Mesendoderm (in vitro differentiated cells): ENCODE measurements at regions not wholly inside any gene's neighbourhood (a gene's known extent, or its start where the extent isn't known, plus 50 kb on each side); places are given as distances from the start of the nearest gene placed in this dataset.
"Not testable (repeated sequence)": the region's sequence is repeated elsewhere in the genome, so short reads cannot be mapped to it uniquely, and the experiment has no call there.

Experiments used
- DNase-seq: peaks from one replicate; pipeline ENCODE4 v3.0.0; 2013
- H2AK5ac ChIP-seq: 2 replicates; pipeline ENCODE4 v1.6.1; 2013; ENCODE audit warnings: low read length, inconsistent platforms
- H2BK120ac ChIP-seq: 2 replicates; pipeline ENCODE4 v1.6.1; 2013; ENCODE audit warnings: low read depth, mild to moderate bottlenecking, low read length, moderate library complexity, mixed read lengths
- H2BK15ac ChIP-seq: replicated peaks from 2 replicates; pipeline ENCODE4 v1.6.1; 2013; ENCODE audit warnings: low read depth, mild to moderate bottlenecking, moderate library complexity
- H2BK5ac ChIP-seq: 2 replicates; pipeline ENCODE4 v1.6.1; 2013; ENCODE audit warnings: low read length, inconsistent platforms
- H3K18ac ChIP-seq: 2 replicates; pipeline ENCODE4 v1.6.1; 2013; ENCODE audit warnings: mild to moderate bottlenecking, low read length, mixed read lengths
- H3K23ac ChIP-seq: one replicate; pipeline ENCODE4 v1.6.1; 2013; ENCODE audit warnings: low read length
- H3K27ac ChIP-seq: 2 replicates; pipeline ENCODE4 v1.5.1; 2013; ENCODE audit warnings: low read depth, mild to moderate bottlenecking, inconsistent platforms, low read length, moderate library complexity
- H3K27me3 ChIP-seq: 2 replicates; pipeline ENCODE4 v1.6.1; 2013; ENCODE audit warnings: low read length, control low read depth, mild to moderate bottlenecking, inconsistent platforms; ENCODE audit not compliant: insufficient read depth, poor library complexity
- H3K36me3 ChIP-seq: 2 replicates; pipeline ENCODE4 v1.6.1; 2013; ENCODE audit warnings: low read length, inconsistent platforms; ENCODE audit not compliant: control insufficient read depth, insufficient read depth
- H3K4ac ChIP-seq: one replicate; pipeline ENCODE4 v1.6.1; 2013; ENCODE audit warnings: low read depth, mild to moderate bottlenecking, low read length, moderate library complexity
- H3K4me1 ChIP-seq: 2 replicates; pipeline ENCODE4 v1.6.1; 2013; ENCODE audit warnings: low read depth, low read length, inconsistent platforms; ENCODE audit not compliant: control insufficient read depth
- H3K4me2 ChIP-seq: 2 replicates; pipeline ENCODE4 v1.6.1; 2013; ENCODE audit warnings: low read length
- H3K4me3 ChIP-seq: 2 replicates; pipeline ENCODE4 v1.5.1; 2013; ENCODE audit warnings: mild to moderate bottlenecking, low read length
- H3K56ac ChIP-seq: one replicate; pipeline ENCODE4 v1.6.1; 2013; ENCODE audit warnings: low read length
- H3K79me1 ChIP-seq: 2 replicates; pipeline ENCODE4 v1.6.1; 2013; ENCODE audit warnings: low read length, inconsistent platforms
- H3K79me2 ChIP-seq: 2 replicates; pipeline ENCODE4 v1.6.1; 2013; ENCODE audit warnings: mild to moderate bottlenecking, low read length; ENCODE audit not compliant: control insufficient read depth, insufficient read depth
- H3K9ac ChIP-seq: 2 replicates; pipeline ENCODE4 v1.6.1; 2013; ENCODE audit warnings: low read length, inconsistent platforms
- H4K5ac ChIP-seq: one replicate; pipeline ENCODE4 v1.6.1; 2013; ENCODE audit warnings: low read length
- H4K8ac ChIP-seq: one replicate; pipeline ENCODE4 v1.6.1; 2013; ENCODE audit warnings: low read depth, mild to moderate bottlenecking, control low read depth, low read length, moderate library complexity
- WGBS: extraction: QIAGEN DNeasy Blood & Tissue Kit; methylation state at CpG from one replicate; pipeline ENCODE4 v1.1.7; 2013; ENCODE audit warnings: low lambda C conversion rate, missing lambda C conversion rate; ENCODE audit not compliant: insufficient coverage; ENCODE audit errors: extremely low coverage; 5-methylcytosine and 5-hydroxymethylcytosine counted together

DNA sequence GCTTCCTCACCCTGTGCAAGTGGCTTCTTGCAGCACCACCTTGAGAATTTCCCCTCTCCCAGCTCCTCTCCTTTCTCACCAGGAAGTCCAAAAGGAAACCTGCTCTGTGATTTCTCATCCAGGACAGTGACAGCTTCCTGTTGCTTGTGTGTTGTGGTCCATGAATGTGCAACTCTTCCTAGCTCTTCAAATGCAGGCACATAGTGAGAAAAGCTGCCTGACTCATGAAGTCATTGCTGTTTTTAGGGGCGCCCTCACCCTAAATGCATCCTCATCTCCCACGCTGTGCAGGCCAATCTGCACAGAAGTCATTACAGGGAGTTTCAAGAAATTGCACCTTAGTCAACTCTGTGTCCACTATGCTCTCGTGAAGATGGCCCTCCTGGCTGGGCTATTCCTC lies 112.9 kb upstream of the IGLL5 start:
- H3K27ac ChIP-seq, H3K4me3 ChIP-seq, H2BK120ac ChIP-seq, H3K36me3 ChIP-seq, H3K56ac ChIP-seq, H3K4ac ChIP-seq, H2BK15ac ChIP-seq, H4K8ac ChIP-seq, H2BK5ac ChIP-seq, H3K79me1 ChIP-seq, H3K27me3 ChIP-seq, H4K5ac ChIP-seq, H3K4me1 ChIP-seq, H3K9ac ChIP-seq, H2AK5ac ChIP-seq, DNase-seq, H3K4me2 ChIP-seq, H3K23ac ChIP-seq, H3K18ac ChIP-seq, H3K79me2 ChIP-seq: not testable (repeated sequence)
- no CpG with 5 or more reads among the region's 3 CpGs for WGBS

DNA sequence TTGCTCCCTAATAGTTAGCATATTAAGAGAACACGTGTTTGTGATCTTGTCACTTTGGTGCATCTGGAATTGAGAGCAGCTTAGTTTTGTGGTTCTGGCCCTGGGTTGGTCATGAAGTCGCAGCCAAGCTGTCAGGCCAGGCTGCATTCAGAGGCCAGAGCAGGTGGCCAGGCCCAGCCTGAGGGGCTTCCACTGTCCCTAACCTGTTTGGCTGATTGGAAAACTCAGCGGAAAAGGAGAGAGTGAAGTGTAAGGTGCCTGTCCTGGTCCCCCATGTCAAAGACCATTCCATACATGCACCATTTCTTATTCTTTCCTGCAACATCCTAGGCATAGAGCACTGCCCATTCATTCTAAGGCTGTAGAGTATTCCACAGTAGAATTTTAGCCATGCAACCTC lies 111.5 kb upstream of the IGLL5 start:
- no peak overlapping the region for H2BK120ac ChIP-seq
- no peak overlapping the region for H3K4me2 ChIP-seq
- no peak overlapping the region for H3K4me3 ChIP-seq
- no peak overlapping the region for H2BK15ac ChIP-seq
- H3K27ac ChIP-seq: no peak overlapping the region
- H3K9ac ChIP-seq: no peak overlapping the region
- no peak for DNase-seq
- H3K4me1 ChIP-seq: no peaks in the 10 kb centered on the region
- no peaks in the 10 kb centered on the region for H3K79me1 ChIP-seq
- H3K4ac ChIP-seq: no peak overlapping the region
- H3K56ac ChIP-seq: no peak overlapping the region
- H3K18ac ChIP-seq: no peak overlapping the region
- H3K36me3 ChIP-seq: no peaks in the 10 kb centered on the region
- no peak overlapping the region for H2BK5ac ChIP-seq
- no peak overlapping the region for H2AK5ac ChIP-seq
- no peak overlapping the region for H4K8ac ChIP-seq
- H4K5ac ChIP-seq: no peak overlapping the region
- H3K27me3 ChIP-seq: no peaks in the 10 kb centered on the region
- H3K23ac ChIP-seq: no peak overlapping the region
- H3K79me2 ChIP-seq: no peaks in the 10 kb centered on the region
- no CpG with 5 or more reads among the region's 3 CpGs for WGBS

DNA sequence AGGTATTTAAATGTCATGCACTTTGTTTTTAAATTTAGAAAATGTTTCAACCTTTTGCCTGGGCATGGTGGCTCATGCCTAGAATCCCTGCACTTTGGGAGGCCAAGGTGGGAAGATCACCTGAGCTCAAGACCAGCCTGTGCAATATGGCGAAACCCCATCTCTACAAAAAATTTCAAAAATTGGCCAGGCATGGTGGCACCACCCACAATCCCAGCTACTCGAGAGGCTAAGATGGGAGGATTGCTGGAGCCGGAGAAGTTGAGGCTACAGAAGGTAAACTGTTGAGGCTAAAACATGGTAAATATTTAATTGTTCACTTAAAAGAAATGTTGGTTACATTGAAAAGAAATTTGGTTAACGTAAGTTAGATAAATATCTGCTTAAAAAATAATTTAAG lies 108.4 kb upstream of the IGLL5 start:
- Histone ChIP-seq H3K9ac (no peak overlapping the region), H3K27me3 (no peaks in the 10 kb centered on the region), H3K56ac (no peak overlapping the region)

DNA sequence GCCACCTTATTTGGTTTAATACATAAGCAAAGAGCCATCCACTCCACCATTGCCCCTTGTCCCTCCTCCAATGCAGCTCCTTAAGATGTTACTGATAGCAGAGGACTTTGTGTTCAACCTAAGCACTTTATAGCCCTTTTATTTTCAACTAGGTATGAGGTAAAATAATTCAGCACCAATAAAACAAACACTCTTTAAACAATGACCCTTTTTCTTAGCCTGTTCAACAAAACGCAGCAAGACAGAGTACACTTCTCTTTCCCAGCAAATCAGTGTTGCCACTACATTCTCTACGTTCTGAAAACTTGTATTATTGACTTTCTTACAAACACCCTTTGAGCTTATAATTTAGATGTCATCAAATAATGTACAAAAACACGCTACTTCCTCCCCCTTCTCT lies 104.0 kb upstream of the IGLL5 start:
- H3K36me3 ChIP-seq: no peaks in the 10 kb centered on the region
- no peak overlapping the region for H3K23ac ChIP-seq
- no peak overlapping the region for H3K4me2 ChIP-seq
- no peak overlapping the region for H2AK5ac ChIP-seq
- H3K27me3 ChIP-seq: no peaks in the 10 kb centered on the region
- no peak overlapping the region for H3K4ac ChIP-seq
- H3K9ac ChIP-seq: no peak overlapping the region
- no peak overlapping the region for H2BK5ac ChIP-seq
- no peak overlapping the region for H3K27ac ChIP-seq
- H4K8ac ChIP-seq: no peak overlapping the region
- H3K18ac ChIP-seq: no peak overlapping the region
- no peak overlapping the region for H3K56ac ChIP-seq
- WGBS: no CpG with 5 or more reads among the region's 3 CpGs
- no peak for DNase-seq
- no peak overlapping the region for H4K5ac ChIP-seq
- no peak overlapping the region for H2BK15ac ChIP-seq
- no peaks in the 10 kb centered on the region for H3K79me1 ChIP-seq
- H2BK120ac ChIP-seq: no peak overlapping the region
- H3K79me2 ChIP-seq: no peaks in the 10 kb centered on the region
- no peaks in the 10 kb centered on the region for H3K4me1 ChIP-seq
- no peak overlapping the region for H3K4me3 ChIP-seq

More for the DNA sequence above, 108.4 kb upstream of the IGLL5 start:
- H3K36me3 ChIP-seq: no peaks in the 10 kb centered on the region
- 100% methylated on average over 1 of the region's 4 CpGs for WGBS
- H3K23ac ChIP-seq: no peak overlapping the region
- H3K4me1 ChIP-seq: no peaks in the 10 kb centered on the region
- no peaks in the 10 kb centered on the region for H3K79me1 ChIP-seq
- H2BK120ac ChIP-seq: no peak overlapping the region
- H4K8ac ChIP-seq: no peak overlapping the region
- H3K4me2 ChIP-seq: no peak overlapping the region
- DNase-seq: no peak
- H2BK15ac ChIP-seq: no peak overlapping the region
- no peak overlapping the region for H2BK5ac ChIP-seq
- H3K27ac ChIP-seq: no peak overlapping the region
- no peaks in the 10 kb centered on the region for H3K79me2 ChIP-seq
- H3K18ac ChIP-seq: no peak overlapping the region
- H3K4ac ChIP-seq: no peak overlapping the region
- H2AK5ac ChIP-seq: no peak overlapping the region
- no peak overlapping the region for H4K5ac ChIP-seq
- no peak overlapping the region for H3K4me3 ChIP-seq

DNA sequence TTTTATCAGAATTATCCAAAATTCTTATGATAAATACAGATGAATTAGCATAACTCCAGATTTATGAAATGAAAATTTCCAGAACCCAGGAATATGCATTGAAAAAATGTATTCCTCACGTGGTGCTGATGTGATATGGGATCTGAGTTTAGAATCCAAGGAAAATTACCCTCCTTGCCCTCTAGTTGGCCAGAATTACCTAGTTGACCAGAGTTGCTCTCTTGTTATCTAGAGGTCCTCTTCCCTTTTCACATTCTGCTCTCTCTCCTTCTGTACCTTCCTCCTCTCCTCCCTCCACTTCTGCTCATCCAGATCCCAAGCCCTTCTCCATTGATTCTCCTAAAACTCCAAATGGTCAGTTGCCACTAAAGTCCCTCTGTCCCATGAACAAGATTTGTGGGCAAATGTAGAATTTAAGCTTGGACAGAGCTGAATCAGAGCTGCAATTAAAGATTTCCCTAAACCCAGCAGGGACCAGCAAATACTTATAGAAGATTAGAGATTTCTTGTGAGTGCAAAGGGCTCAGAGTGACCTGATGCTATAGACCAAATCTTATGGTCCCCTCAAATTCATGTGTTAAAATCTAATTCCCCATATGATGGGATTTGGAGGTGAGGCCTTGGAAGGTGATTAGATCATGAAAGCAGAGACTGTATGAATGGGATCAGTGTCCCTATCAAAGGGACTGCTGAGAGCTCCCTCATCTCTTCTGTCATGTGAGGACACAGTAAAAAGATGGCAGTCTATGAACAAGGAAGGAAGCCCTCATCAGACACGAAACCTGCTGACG lies 103.2 kb upstream of the IGLL5 start:
- Histone ChIP-seq H3K27ac (no peak overlapping the region), H3K56ac (no peak overlapping the region), H3K79me2 (no peaks in the 10 kb centered on the region), H3K4me1 (no peaks in the 10 kb centered on the region), H3K23ac (no peak overlapping the region), H2AK5ac (no peak overlapping the region), H3K4me3 (no peak overlapping the region), H3K4me2 (no peak overlapping the region), H2BK120ac (no peak overlapping the region), H3K4ac (no peak overlapping the region), H3K36me3 (no peaks in the 10 kb centered on the region), H2BK15ac (no peak overlapping the region), H3K27me3 (no peaks in the 10 kb centered on the region), H2BK5ac (no peak overlapping the region), H3K18ac (no peak overlapping the region), H4K8ac (no peak overlapping the region), H3K79me1 (no peaks in the 10 kb centered on the region), H4K5ac (no peak overlapping the region), H3K9ac (no peak overlapping the region)
- no CpG with 5 or more reads among the region's 3 CpGs for WGBS
- DNase-seq: no peak
